Activated naive CD8-positive, alpha-beta T cell treated with anti-CD3 and anti-CD28 coated beads, Interleukin-2, amount 10 ng/mL, durations not matched to agents 7 days and 5 days (primary cell): ENCODE measurements at regions not wholly inside any gene's neighbourhood (a gene's known extent, or its start where the extent isn't known, plus 50 kb on each side); places are given as distances from the start of the nearest gene placed in this dataset.

Source experiments
- ATAC-seq: fragments of 150-1000 bp; cut with Tn5 transposase; one replicate; pipeline ENCODE4 v1.10.0; 2021; ENCODE audit warnings: low read depth, moderate library complexity
- POLR2A ChIA-PET: fragments of 350-600 bp; sonication (Branson Sonifier 250); formaldehyde crosslinking; loops from one replicate; lab custom pipeline; 2021; ENCODE audit warnings: antibody characterized with exemption; lab: Charles Lee
- DNase-seq: peaks from one replicate; pipeline ENCODE4 v3.0.0; 2021
- H3K27ac Mint-ChIP-seq: one replicate; pipeline ENCODE4 v1.8.0; 2022; ENCODE audit warnings: mild to moderate bottlenecking, mixed read lengths
- H3K27me3 Mint-ChIP-seq: one replicate; pipeline ENCODE4 v1.8.0; 2022; ENCODE audit warnings: mild to moderate bottlenecking, moderate library complexity, mixed read lengths
- H3K36me3 Mint-ChIP-seq: one replicate; pipeline ENCODE4 v1.8.0; 2021; ENCODE audit warnings: mild to moderate bottlenecking, mixed read lengths
- H3K4me1 Mint-ChIP-seq: one replicate; pipeline ENCODE4 v1.8.0; 2021; ENCODE audit warnings: mixed read lengths
- H3K4me3 Mint-ChIP-seq: one replicate; pipeline ENCODE4 v1.8.0; 2022; ENCODE audit warnings: mild to moderate bottlenecking, moderate library complexity, mixed read lengths
- H3K9me3 Mint-ChIP-seq: one replicate; pipeline ENCODE4 v1.8.0; 2021; ENCODE audit warnings: mixed read lengths

DNA sequence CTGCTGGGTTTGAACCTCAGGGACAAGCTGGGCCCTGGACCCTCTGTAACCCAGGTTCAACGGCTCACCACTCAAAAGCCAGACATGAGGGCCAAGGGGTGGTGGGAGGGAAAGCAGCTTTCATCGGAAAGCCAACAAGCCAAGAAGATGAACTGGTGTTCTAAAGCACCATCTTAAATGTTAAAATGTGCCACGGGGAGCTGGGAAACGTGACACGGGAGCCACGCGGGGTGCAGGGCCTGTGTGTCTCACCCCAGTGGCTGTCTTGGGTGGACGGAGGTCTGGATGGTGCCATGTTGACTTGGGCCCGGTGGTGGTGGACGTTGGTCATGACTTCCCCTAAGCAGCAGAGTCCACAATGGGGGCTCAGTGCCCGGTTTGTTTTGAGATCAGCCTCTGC lies 97.7 kb upstream of the SFSWAP start:
- Mint-ChIP-seq H3K4me1 (peaks cover 10% of the 10 kb centered on the region), H3K4me3 (no peak overlapping the region), H3K9me3 (no peaks in the 10 kb centered on the region), H3K27me3 (peaks cover 2% of the 10 kb centered on the region), H3K36me3 (no peaks in the 10 kb centered on the region), H3K27ac (no peak overlapping the region)
- DNase-seq (no peak), ATAC-seq (no peak)
- POLR2A ChIA-PET = no interaction called here

DNA sequence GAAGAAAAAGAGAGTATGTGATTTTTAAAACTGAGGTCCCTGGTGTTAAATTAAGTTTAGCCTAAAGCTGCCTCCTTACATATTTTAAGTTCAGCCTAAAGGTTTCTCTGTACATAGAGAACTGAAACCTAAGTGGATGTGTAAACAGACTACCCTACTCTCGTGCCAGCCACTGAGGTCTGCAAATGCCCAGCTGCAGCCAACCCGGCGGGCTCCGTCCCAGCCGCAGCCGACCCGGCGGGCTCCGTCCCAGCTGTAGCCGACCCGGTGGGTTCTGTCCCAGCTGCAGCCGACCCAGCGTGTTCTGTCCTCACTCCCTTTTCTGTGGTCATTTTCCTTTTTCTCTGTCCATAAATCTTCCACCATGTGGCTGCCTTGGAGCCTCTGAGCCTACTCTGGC lies 97.2 kb upstream of the SFSWAP start:
- POLR2A ChIA-PET = no interaction called here
- Mint-ChIP-seq H3K4me3 (no peak overlapping the region), H3K27ac (no peak overlapping the region), H3K4me1 (peaks cover 9% of the 10 kb centered on the region), H3K36me3 (no peaks in the 10 kb centered on the region), H3K27me3 (peaks cover 2% of the 10 kb centered on the region), H3K9me3 (no peaks in the 10 kb centered on the region)
- DNase-seq (no peak), ATAC-seq (no peak)

DNA sequence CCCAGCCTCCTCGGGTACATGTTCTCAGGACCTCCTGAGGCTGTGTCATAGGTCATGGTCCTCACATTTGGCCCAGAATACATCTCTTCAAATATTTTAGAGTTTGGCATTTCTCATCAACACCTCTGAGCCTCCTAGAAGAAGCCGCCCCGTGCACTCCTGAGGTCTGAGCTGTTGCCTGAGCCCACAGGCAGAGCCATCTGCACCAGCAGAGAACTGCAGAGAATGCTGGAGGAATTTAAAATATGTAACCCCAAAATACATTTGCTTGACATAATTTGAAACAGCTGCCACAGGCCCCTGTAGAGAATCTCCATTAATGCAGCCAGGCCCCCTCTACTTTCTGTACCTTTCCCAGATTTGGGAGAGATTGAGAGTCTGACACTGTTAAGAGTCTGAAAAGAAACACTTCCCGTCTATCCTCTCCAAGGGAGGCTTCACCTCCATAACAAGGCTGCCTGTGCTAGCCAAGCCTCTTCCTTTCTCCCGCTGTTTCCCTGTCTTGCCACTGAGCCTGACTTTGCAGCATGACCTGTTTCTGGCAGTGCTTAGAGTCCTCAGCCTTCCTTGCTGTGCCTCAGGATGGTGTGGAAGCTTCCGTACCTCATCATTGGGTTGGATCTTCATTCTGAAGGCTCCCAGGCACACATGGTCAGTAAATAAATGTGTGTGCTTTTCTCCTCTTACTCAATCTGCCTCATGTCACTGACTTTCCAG lies 95.4 kb upstream of the SFSWAP start:
- DNase-seq = no peak
- no peak for ATAC-seq
- POLR2A ChIA-PET = no interaction called here
- no peak overlapping the region for H3K4me3 Mint-ChIP-seq
- H3K27ac Mint-ChIP-seq = no peak overlapping the region
- no peaks in the 10 kb centered on the region for H3K9me3 Mint-ChIP-seq
- H3K27me3 Mint-ChIP-seq = no peaks in the 10 kb centered on the region
- no peaks in the 10 kb centered on the region for H3K36me3 Mint-ChIP-seq
- H3K4me1 Mint-ChIP-seq = no peaks in the 10 kb centered on the region

DNA sequence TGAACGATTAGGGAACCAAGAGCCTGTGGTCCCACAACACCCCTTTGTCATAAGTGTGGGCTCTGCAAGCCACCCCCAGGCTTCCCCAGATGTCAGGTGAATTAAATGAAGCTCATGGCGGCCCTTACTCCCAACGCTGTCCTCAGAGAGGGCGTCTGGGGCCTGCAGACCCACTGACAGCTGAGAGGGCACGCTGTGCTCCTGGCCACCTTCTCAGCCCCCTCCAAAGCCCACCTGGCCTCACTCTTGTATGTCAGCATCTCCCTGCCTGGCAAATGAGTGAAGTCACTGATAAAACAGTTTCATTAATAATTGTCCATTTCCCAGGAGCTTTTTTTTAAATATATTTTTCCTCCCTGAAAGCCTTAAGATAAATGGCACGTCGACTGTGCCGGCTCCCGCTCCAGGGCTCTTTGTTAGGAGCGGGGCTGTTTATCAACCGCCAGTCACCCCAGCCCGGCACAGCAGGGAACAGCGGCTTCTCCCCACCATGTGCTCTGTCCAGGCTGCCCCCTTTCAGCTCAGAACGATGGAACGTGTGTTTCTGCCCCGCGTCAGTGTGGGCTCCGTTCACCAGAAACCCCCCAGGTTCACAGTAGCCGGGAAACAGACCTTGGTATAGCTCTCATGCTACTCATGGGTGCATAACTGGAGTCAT lies 94.7 kb upstream of the SFSWAP start:
- H3K36me3 Mint-ChIP-seq = no peaks in the 10 kb centered on the region
- POLR2A ChIA-PET = no interaction called here
- no peaks in the 10 kb centered on the region for H3K4me1 Mint-ChIP-seq
- H3K9me3 Mint-ChIP-seq = no peaks in the 10 kb centered on the region
- H3K4me3 Mint-ChIP-seq = no peak overlapping the region
- no peaks in the 10 kb centered on the region for H3K27me3 Mint-ChIP-seq
- ATAC-seq (no peak), DNase-seq (no peak)
- H3K27ac Mint-ChIP-seq = no peak overlapping the region

GRCh38 chr12:131616738-131617137 lies 94.2 kb upstream of the SFSWAP start:
- H3K27me3 Mint-ChIP-seq = no peaks in the 10 kb centered on the region
- POLR2A ChIA-PET = no interaction called here
- H3K36me3 Mint-ChIP-seq = no peaks in the 10 kb centered on the region
- no peaks in the 10 kb centered on the region for H3K4me1 Mint-ChIP-seq
- no peak overlapping the region for H3K27ac Mint-ChIP-seq
- no peak for DNase-seq
- ATAC-seq = no peak
- H3K4me3 Mint-ChIP-seq = no peak overlapping the region
- H3K9me3 Mint-ChIP-seq = no peaks in the 10 kb centered on the region

- Mint-ChIP-seq H3K4me1 (no peaks in the 10 kb centered on the region), H3K36me3 (no peaks in the 10 kb centered on the region), H3K4me3 (no peak overlapping the region), H3K27ac (no peak overlapping the region), H3K27me3 (no peaks in the 10 kb centered on the region), H3K9me3 (no peaks in the 10 kb centered on the region)
- POLR2A ChIA-PET = no interaction called here
- DNase-seq (no peak), ATAC-seq (no peak)
These were observed 93.7 kb upstream of the SFSWAP start for GRCh38 chr12:131617179-131617578.

GRCh38 chr12:131617596-131618302 lies 93.1 kb upstream of the SFSWAP start:
- DNase-seq (no peak), ATAC-seq (no peak)
- H3K4me3 Mint-ChIP-seq = no peak overlapping the region
- H3K4me1 Mint-ChIP-seq = no peaks in the 10 kb centered on the region
- H3K27me3 Mint-ChIP-seq = no peaks in the 10 kb centered on the region
- no peak overlapping the region for H3K27ac Mint-ChIP-seq
- H3K9me3 Mint-ChIP-seq = no peaks in the 10 kb centered on the region
- no peaks in the 10 kb centered on the region for H3K36me3 Mint-ChIP-seq
- POLR2A ChIA-PET = no interaction called here

- POLR2A ChIA-PET = no interaction called here
- Mint-ChIP-seq H3K27me3 (no peaks in the 10 kb centered on the region), H3K9me3 (no peaks in the 10 kb centered on the region), H3K36me3 (no peaks in the 10 kb centered on the region), H3K4me3 (no peak overlapping the region), H3K27ac (no peak overlapping the region), H3K4me1 (no peaks in the 10 kb centered on the region)
- DNase-seq (no peak), ATAC-seq (no peak)
These were observed 92.6 kb upstream of the SFSWAP start for GRCh38 chr12:131618303-131618658.

- Mint-ChIP-seq H3K27ac (no peak overlapping the region), H3K27me3 (no peaks in the 10 kb centered on the region), H3K36me3 (no peaks in the 10 kb centered on the region), H3K4me3 (no peak overlapping the region), H3K9me3 (no peaks in the 10 kb centered on the region), H3K4me1 (no peaks in the 10 kb centered on the region)
- POLR2A ChIA-PET = no interaction called here
- DNase-seq = no peak
- no peak for ATAC-seq
These were observed 92.2 kb upstream of the SFSWAP start for GRCh38 chr12:131618701-131619100.

DNA sequence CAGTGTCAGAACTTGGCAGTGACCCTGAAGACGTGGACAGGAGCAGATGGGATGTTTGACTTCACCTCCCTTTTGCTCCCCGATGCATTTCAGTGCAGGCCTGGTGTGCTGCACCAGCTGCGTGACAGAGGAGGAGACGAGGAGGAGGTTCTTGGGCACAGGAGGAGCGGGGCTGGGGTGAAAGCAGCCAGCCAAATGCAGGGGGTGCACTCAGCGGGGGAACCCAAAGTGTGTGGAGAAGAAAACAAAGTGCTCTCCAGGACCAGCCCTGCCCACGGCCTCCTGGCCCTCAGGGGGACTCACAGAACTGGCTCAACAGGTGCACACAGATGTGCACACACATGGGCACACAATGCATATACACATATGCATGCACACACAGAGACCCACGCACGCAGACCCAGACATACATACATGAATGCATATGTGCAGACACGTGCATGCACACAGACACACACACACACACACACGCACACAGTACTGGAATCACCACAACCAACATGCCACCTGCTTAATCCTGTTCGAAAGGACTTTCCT lies 91.7 kb upstream of the SFSWAP start:
- H3K36me3 Mint-ChIP-seq = no peaks in the 10 kb centered on the region
- H3K27ac Mint-ChIP-seq = no peak overlapping the region

DNA sequence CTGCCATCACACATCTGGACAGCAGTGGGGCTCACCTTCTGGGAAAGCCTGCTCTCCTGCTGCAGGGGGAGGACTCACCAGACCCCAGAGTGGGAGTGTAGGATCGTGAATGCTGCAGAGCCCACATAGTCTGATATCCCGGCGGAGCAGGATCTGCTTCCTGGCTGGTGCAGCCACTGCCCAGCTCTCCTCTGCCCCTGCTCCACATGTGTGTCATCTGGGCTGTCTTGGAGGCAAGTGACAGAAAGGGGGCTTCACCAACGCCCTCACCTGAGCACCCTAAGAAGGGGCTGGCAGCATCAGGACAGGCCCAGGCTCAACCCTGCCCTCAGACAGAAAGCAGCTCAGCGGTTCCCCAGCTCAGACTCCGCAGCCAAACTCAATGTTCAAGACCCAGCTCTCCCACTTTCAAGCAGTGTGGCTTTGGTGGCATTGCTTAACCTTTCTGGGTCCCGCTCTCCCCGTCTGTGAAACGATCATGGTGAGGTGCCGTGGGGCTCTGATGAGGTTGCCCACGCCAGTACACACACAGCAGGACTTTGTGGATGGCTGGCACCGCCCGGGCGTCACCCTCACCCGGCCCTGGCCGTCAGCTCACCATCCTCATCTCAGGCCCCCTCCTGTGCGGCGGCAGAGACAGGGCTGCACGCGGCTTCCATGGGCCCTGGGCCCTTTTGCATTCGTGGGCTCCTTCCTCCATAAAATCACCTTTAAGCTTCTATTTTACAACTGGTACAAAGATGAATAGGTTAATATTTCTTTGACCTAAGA lies 91.0 kb upstream of the SFSWAP start:
- ATAC-seq = no peak
- Mint-ChIP-seq H3K27me3 (no peaks in the 10 kb centered on the region), H3K36me3 (no peaks in the 10 kb centered on the region), H3K9me3 (no peaks in the 10 kb centered on the region), H3K27ac (no peak overlapping the region), H3K4me3 (no peak overlapping the region), H3K4me1 (no peaks in the 10 kb centered on the region)
- no peak for DNase-seq
- POLR2A ChIA-PET = no interaction called here

More for the DNA sequence above, 91.7 kb upstream of the SFSWAP start:
- H3K27me3 Mint-ChIP-seq = no peaks in the 10 kb centered on the region
- ATAC-seq = no peak
- no peak overlapping the region for H3K4me3 Mint-ChIP-seq
- DNase-seq = no peak
- POLR2A ChIA-PET = no interaction called here
- no peaks in the 10 kb centered on the region for H3K9me3 Mint-ChIP-seq
- no peaks in the 10 kb centered on the region for H3K4me1 Mint-ChIP-seq

DNA sequence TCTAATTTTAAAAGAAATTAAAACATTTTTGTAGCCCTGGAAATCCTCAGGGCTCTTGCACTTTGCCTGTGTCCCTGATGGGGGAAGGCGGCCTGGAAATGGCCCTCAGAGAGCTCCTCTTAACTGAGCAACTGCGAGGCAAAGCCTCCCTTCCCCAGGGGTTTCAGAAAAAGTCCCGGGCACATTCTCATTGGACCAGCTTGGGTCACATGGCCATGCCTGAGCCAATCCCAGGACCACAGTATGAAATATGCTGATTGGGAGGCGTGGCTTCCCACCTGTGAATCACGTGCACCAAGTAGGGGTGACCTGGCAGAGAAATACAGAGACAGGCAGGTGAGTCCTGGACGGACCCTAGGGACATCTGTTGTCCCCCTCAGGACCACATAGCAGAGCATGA lies 90.4 kb upstream of the SFSWAP start:
- ATAC-seq (no peak), DNase-seq (no peak)
- Mint-ChIP-seq H3K9me3 (peaks cover 2% of the 10 kb centered on the region), H3K27me3 (no peaks in the 10 kb centered on the region), H3K4me3 (no peak overlapping the region), H3K4me1 (no peaks in the 10 kb centered on the region), H3K27ac (no peak overlapping the region), H3K36me3 (no peaks in the 10 kb centered on the region)
- POLR2A ChIA-PET = no interaction called here

- peaks cover under 1% of the 10 kb centered on the region for H3K4me1 Mint-ChIP-seq
- POLR2A ChIA-PET = no interaction called here
- H3K27me3 Mint-ChIP-seq = no peaks in the 10 kb centered on the region
These were observed 89.8 kb upstream of the SFSWAP start for GRCh38 chr12:131620946-131621681.

More at GRCh38 chr12:131620946-131621681, 89.8 kb upstream of the SFSWAP start:
- no peaks in the 10 kb centered on the region for H3K36me3 Mint-ChIP-seq
- H3K9me3 Mint-ChIP-seq = peaks cover 3% of the 10 kb centered on the region
- ATAC-seq (no peak), DNase-seq (no peak)
- H3K27ac Mint-ChIP-seq = no peak overlapping the region
- no peak overlapping the region for H3K4me3 Mint-ChIP-seq
